ENCODE measurements at regions not wholly inside any gene's neighbourhood (a gene's known extent, or its start where the extent isn't known, plus 50 kb on each side); places are given as distances from the start of the nearest gene placed in this dataset.

- H3K4me3 ChIP-seq (ENCODE audit: low read length in 2 of 2) = no peak overlapping the region
- no peak overlapping the region for H3K9ac ChIP-seq (ENCODE audit: low read depth, low read length, poor library complexity)
- no peak overlapping the region for H3K14ac ChIP-seq (ENCODE audit: low read length)
- no peak overlapping the region for H4K8ac ChIP-seq (ENCODE audit: low read depth, low read length)
- no peak overlapping the region for H2BK12ac ChIP-seq (ENCODE audit: low read length)
- H3K23ac ChIP-seq (ENCODE audit: low read depth, low read length, poor library complexity) = no peak overlapping the region
- no peaks in the 10 kb centered on the region for H3K36me3 ChIP-seq (replicated peaks in 1 of 2; ENCODE audit: control insufficient read depth in 2 of 2, insufficient read depth in 2 of 2, low read length in 2 of 2)
- no peak overlapping the region for H3K18ac ChIP-seq (ENCODE audit: low read length)
- H2BK15ac ChIP-seq (ENCODE audit: low read length) = no peak overlapping the region
- no peak overlapping the region for H3K4ac ChIP-seq (ENCODE audit: low read length)
- peaks cover 0 to 1% of the 10 kb centered on the region in 2 donors for H3K4me1 ChIP-seq (ENCODE audit: control insufficient read depth in 2 of 2, insufficient read depth in 1 of 2, low read depth in 1 of 2, low read length in 2 of 2)
- H4K91ac ChIP-seq (ENCODE audit: low read depth, low read length, poor library complexity) = no peak overlapping the region
- no peak overlapping the region for H2AFZ ChIP-seq (ENCODE audit: low read length)
- no peak overlapping the region for H3K4me2 ChIP-seq (ENCODE audit: insufficient read depth, low read length, poor library complexity, severe bottlenecking)
- H3K27ac ChIP-seq (replicated peaks; ENCODE audit: low read length) = no peak overlapping the region
- no peak for DNase-seq (ENCODE audit: low spot score)
- H2AK5ac ChIP-seq (ENCODE audit: low read depth, low read length) = no peak overlapping the region
- WGBS, 2 donors (ENCODE audit: extremely low coverage in 2 of 2, insufficient read length in 2 of 2, insufficient replicate concordance in 1 of 2) = no CpG with 5 or more reads among the region's 8 CpGs
- no peaks in the 10 kb centered on the region for H3K79me1 ChIP-seq (ENCODE audit: low read depth, low read length)
- no peak overlapping the region for H2BK120ac ChIP-seq (ENCODE audit: low read depth, low read length)
- no peak overlapping the region for H2BK5ac ChIP-seq (ENCODE audit: low read length)
- H3K27me3 ChIP-seq (ENCODE audit: control insufficient read depth in 3 of 3, insufficient read depth in 3 of 3, low read depth in 1 of 3, low read length in 3 of 3) = no peaks in the 10 kb centered on the region
- no peaks in the 10 kb centered on the region for H3K9me3 ChIP-seq (replicated peaks in 1 of 2; ENCODE audit: control insufficient read depth in 2 of 2, insufficient read depth in 1 of 2, low read depth in 1 of 2, low read length in 2 of 2)
These were observed 69.5 kb upstream of the FOXN3 start for GRCh38 chr14:89486505-89486904.

GRCh38 chr14:89485264-89485663, 68.2 kb upstream of the FOXN3 start:
- no peak overlapping the region for H4K91ac ChIP-seq (ENCODE audit: low read depth, low read length, poor library complexity)
- H2BK120ac ChIP-seq (ENCODE audit: low read depth, low read length) = no peak overlapping the region
- no peak overlapping the region for H2BK15ac ChIP-seq (ENCODE audit: low read length)
- H3K27ac ChIP-seq (replicated peaks; ENCODE audit: low read length) = no peak overlapping the region
- H2AFZ ChIP-seq (ENCODE audit: low read length) = no peak overlapping the region
- no peak overlapping the region for H2BK5ac ChIP-seq (ENCODE audit: low read length)
- no peaks in the 10 kb centered on the region for H3K4me1 ChIP-seq (ENCODE audit: control insufficient read depth in 2 of 2, insufficient read depth in 1 of 2, low read depth in 1 of 2, low read length in 2 of 2)
- H3K4me3 ChIP-seq (ENCODE audit: low read length in 2 of 2) = no peak overlapping the region
- no peak overlapping the region for H3K4me2 ChIP-seq (ENCODE audit: insufficient read depth, low read length, poor library complexity, severe bottlenecking)
- H3K9me3 ChIP-seq (replicated peaks in 1 of 2; ENCODE audit: control insufficient read depth in 2 of 2, insufficient read depth in 1 of 2, low read depth in 1 of 2, low read length in 2 of 2) = no peaks in the 10 kb centered on the region
- H3K27me3 ChIP-seq (ENCODE audit: control insufficient read depth in 3 of 3, insufficient read depth in 3 of 3, low read depth in 1 of 3, low read length in 3 of 3) = no peaks in the 10 kb centered on the region
- no peaks in the 10 kb centered on the region for H3K79me1 ChIP-seq (ENCODE audit: low read depth, low read length)
- H3K36me3 ChIP-seq (replicated peaks in 1 of 2; ENCODE audit: control insufficient read depth in 2 of 2, insufficient read depth in 2 of 2, low read length in 2 of 2) = no peaks in the 10 kb centered on the region
- H3K4ac ChIP-seq (ENCODE audit: low read length) = no peak overlapping the region
- H2AK5ac ChIP-seq (ENCODE audit: low read depth, low read length) = peak overlapping the region; percentile 26
- no peak overlapping the region for H3K23ac ChIP-seq (ENCODE audit: low read depth, low read length, poor library complexity)
- H3K18ac ChIP-seq (ENCODE audit: low read length) = peak overlapping the region; percentile 66
- no peak for DNase-seq (ENCODE audit: low spot score)
- no peak overlapping the region for H3K9ac ChIP-seq (ENCODE audit: low read depth, low read length, poor library complexity)
- no peak overlapping the region for H2BK12ac ChIP-seq (ENCODE audit: low read length)
- no peak overlapping the region for H4K8ac ChIP-seq (ENCODE audit: low read depth, low read length)
- no peak overlapping the region for H3K14ac ChIP-seq (ENCODE audit: low read length)
- no CpG with 5 or more reads among the region's 2 CpGs for WGBS, 2 donors (ENCODE audit: extremely low coverage in 2 of 2, insufficient read length in 2 of 2, insufficient replicate concordance in 1 of 2)

GRCh38 chr14:89484051-89484844, 67.2 kb upstream of the FOXN3 start:
- Histone ChIP-seq H2AFZ (ENCODE audit: low read length) (no peak overlapping the region), H2BK12ac (ENCODE audit: low read length) (no peak overlapping the region), H3K4me1 (ENCODE audit: control insufficient read depth in 2 of 2, insufficient read depth in 1 of 2, low read depth in 1 of 2, low read length in 2 of 2) (no peaks in the 10 kb centered on the region), H3K27me3 (ENCODE audit: control insufficient read depth in 3 of 3, insufficient read depth in 3 of 3, low read depth in 1 of 3, low read length in 3 of 3) (no peaks in the 10 kb centered on the region), H3K18ac (ENCODE audit: low read length) (peak overlapping the region; percentile 53), H2BK5ac (ENCODE audit: low read length) (no peak overlapping the region), H3K79me1 (ENCODE audit: low read depth, low read length) (no peaks in the 10 kb centered on the region), H4K8ac (ENCODE audit: low read depth, low read length) (no peak overlapping the region), H3K27ac (replicated peaks; ENCODE audit: low read length) (no peak overlapping the region), H2BK120ac (ENCODE audit: low read depth, low read length) (no peak overlapping the region), H4K91ac (ENCODE audit: low read depth, low read length, poor library complexity) (no peak overlapping the region), H3K36me3 (replicated peaks in 1 of 2; ENCODE audit: control insufficient read depth in 2 of 2, insufficient read depth in 2 of 2, low read length in 2 of 2) (no peaks in the 10 kb centered on the region), H2AK5ac (ENCODE audit: low read depth, low read length) (no peak overlapping the region), H3K4me2 (ENCODE audit: insufficient read depth, low read length, poor library complexity, severe bottlenecking) (no peak overlapping the region), H3K4me3 (ENCODE audit: low read length in 2 of 2) (no peak overlapping the region), H3K14ac (ENCODE audit: low read length) (no peak overlapping the region), H3K9me3 (replicated peaks in 1 of 2; ENCODE audit: control insufficient read depth in 2 of 2, insufficient read depth in 1 of 2, low read depth in 1 of 2, low read length in 2 of 2) (no peaks in the 10 kb centered on the region), H3K4ac (ENCODE audit: low read length) (no peak overlapping the region), H3K23ac (ENCODE audit: low read depth, low read length, poor library complexity) (no peak overlapping the region), H3K9ac (ENCODE audit: low read depth, low read length, poor library complexity) (no peak overlapping the region), H2BK15ac (ENCODE audit: low read length) (no peak overlapping the region)
- DNase-seq (ENCODE audit: low spot score) = no peak
- WGBS, 2 donors (ENCODE audit: extremely low coverage in 2 of 2, insufficient read length in 2 of 2, insufficient replicate concordance in 1 of 2) = no CpG with 5 or more reads among the region's 9 CpGs

- H3K4me1 ChIP-seq (ENCODE audit: control insufficient read depth in 2 of 2, insufficient read depth in 1 of 2, low read depth in 1 of 2, low read length in 2 of 2) = no peaks in the 10 kb centered on the region
- H3K79me1 ChIP-seq (ENCODE audit: low read depth, low read length) = no peaks in the 10 kb centered on the region
- no peak overlapping the region for H4K8ac ChIP-seq (ENCODE audit: low read depth, low read length)
- no peak overlapping the region for H3K4ac ChIP-seq (ENCODE audit: low read length)
- H2BK12ac ChIP-seq (ENCODE audit: low read length) = no peak overlapping the region
- H3K9ac ChIP-seq (ENCODE audit: low read depth, low read length, poor library complexity) = no peak overlapping the region
- no peak overlapping the region for H2AK5ac ChIP-seq (ENCODE audit: low read depth, low read length)
- H3K27me3 ChIP-seq (ENCODE audit: control insufficient read depth in 3 of 3, insufficient read depth in 3 of 3, low read depth in 1 of 3, low read length in 3 of 3) = no peaks in the 10 kb centered on the region
- no peak overlapping the region for H4K91ac ChIP-seq (ENCODE audit: low read depth, low read length, poor library complexity)
- no peak overlapping the region for H3K27ac ChIP-seq (replicated peaks; ENCODE audit: low read length)
- H3K18ac ChIP-seq (ENCODE audit: low read length) = no peak overlapping the region
- H3K36me3 ChIP-seq (replicated peaks in 1 of 2; ENCODE audit: control insufficient read depth in 2 of 2, insufficient read depth in 2 of 2, low read length in 2 of 2) = no peaks in the 10 kb centered on the region
- no peak overlapping the region for H3K23ac ChIP-seq (ENCODE audit: low read depth, low read length, poor library complexity)
- no peak overlapping the region for H2BK5ac ChIP-seq (ENCODE audit: low read length)
- no peak overlapping the region for H3K14ac ChIP-seq (ENCODE audit: low read length)
- no peak overlapping the region for H3K4me3 ChIP-seq (ENCODE audit: low read length in 2 of 2)
- no peak for DNase-seq (ENCODE audit: low spot score)
- no CpG with 5 or more reads among the region's 11 CpGs for WGBS, 2 donors (ENCODE audit: extremely low coverage in 2 of 2, insufficient read length in 2 of 2, insufficient replicate concordance in 1 of 2)
- no peak overlapping the region for H2BK15ac ChIP-seq (ENCODE audit: low read length)
- H3K4me2 ChIP-seq (ENCODE audit: insufficient read depth, low read length, poor library complexity, severe bottlenecking) = no peak overlapping the region
- no peak overlapping the region for H2BK120ac ChIP-seq (ENCODE audit: low read depth, low read length)
- H2AFZ ChIP-seq (ENCODE audit: low read length) = peak overlapping the region; percentile 40
- no peaks in the 10 kb centered on the region for H3K9me3 ChIP-seq (replicated peaks in 1 of 2; ENCODE audit: control insufficient read depth in 2 of 2, insufficient read depth in 1 of 2, low read depth in 1 of 2, low read length in 2 of 2)
These were observed 64.2 kb upstream of the FOXN3 start for GRCh38 chr14:89481196-89481595.

All from neuronal stem cell (in vitro differentiated cells).